ENCODE measurements at regions not wholly inside any gene's neighbourhood (a gene's known extent, or its start where the extent isn't known, plus 50 kb on each side); places are given as distances from the start of the nearest gene placed in this dataset.

DNA sequence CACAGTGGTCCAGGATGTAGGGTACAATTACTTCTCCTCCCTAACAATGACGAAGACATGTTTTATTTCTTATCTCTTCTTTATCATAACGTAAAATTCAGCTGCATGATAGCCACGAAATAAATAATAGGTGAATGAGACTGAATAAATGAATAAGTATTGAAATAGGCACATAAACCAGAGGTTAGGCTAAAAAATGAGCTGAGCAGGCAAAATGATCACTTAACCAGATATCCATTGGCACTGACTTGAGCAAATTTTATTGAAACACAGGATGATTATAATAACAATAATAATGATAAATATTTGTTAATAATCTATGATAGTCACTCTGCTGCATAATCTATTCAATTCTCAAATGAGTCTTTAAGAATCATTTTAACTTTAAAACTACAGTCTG is 506.9 kb upstream of the ZNF804A start:
- TF ChIP-seq, protein P1, sequence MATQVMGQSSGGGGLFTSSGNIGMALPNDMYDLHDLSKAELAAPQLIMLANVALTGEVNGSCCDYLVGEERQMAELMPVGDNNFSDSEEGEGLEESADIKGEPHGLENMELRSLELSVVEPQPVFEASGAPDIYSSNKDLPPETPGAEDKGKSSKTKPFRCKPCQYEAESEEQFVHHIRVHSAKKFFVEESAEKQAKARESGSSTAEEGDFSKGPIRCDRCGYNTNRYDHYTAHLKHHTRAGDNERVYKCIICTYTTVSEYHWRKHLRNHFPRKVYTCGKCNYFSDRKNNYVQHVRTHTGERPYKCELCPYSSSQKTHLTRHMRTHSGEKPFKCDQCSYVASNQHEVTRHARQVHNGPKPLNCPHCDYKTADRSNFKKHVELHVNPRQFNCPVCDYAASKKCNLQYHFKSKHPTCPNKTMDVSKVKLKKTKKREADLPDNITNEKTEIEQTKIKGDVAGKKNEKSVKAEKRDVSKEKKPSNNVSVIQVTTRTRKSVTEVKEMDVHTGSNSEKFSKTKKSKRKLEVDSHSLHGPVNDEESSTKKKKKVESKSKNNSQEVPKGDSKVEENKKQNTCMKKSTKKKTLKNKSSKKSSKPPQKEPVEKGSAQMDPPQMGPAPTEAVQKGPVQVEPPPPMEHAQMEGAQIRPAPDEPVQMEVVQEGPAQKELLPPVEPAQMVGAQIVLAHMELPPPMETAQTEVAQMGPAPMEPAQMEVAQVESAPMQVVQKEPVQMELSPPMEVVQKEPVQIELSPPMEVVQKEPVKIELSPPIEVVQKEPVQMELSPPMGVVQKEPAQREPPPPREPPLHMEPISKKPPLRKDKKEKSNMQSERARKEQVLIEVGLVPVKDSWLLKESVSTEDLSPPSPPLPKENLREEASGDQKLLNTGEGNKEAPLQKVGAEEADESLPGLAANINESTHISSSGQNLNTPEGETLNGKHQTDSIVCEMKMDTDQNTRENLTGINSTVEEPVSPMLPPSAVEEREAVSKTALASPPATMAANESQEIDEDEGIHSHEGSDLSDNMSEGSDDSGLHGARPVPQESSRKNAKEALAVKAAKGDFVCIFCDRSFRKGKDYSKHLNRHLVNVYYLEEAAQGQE (IDR thresholded peaks at IDR 0.05; ENCODE audit: low read depth): no peak
- TF ChIP-seq, protein P2, sequence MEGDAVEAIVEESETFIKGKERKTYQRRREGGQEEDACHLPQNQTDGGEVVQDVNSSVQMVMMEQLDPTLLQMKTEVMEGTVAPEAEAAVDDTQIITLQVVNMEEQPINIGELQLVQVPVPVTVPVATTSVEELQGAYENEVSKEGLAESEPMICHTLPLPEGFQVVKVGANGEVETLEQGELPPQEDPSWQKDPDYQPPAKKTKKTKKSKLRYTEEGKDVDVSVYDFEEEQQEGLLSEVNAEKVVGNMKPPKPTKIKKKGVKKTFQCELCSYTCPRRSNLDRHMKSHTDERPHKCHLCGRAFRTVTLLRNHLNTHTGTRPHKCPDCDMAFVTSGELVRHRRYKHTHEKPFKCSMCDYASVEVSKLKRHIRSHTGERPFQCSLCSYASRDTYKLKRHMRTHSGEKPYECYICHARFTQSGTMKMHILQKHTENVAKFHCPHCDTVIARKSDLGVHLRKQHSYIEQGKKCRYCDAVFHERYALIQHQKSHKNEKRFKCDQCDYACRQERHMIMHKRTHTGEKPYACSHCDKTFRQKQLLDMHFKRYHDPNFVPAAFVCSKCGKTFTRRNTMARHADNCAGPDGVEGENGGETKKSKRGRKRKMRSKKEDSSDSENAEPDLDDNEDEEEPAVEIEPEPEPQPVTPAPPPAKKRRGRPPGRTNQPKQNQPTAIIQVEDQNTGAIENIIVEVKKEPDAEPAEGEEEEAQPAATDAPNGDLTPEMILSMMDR (IDR thresholded peaks at IDR 0.05 in 2 of 3, conservative IDR thresholded peaks at IDR 0.05 in 1 of 3; ENCODE audit: borderline replicate concordance in 1 of 3, insufficient read depth in 1 of 3, low read depth in 2 of 3, low read length in 2 of 3): no peak
- no peak for TF ChIP-seq EZH2 (IDR thresholded peaks at IDR 0.05)
- no peak for TF ChIP-seq SP1 (IDR thresholded peaks at IDR 0.05; ENCODE audit: low read depth)
- no peak for TF ChIP-seq POLR2AphosphoS5 (IDR thresholded peaks at IDR 0.05; ENCODE audit: low read depth, low read length)
- TF ChIP-seq RAD21 (IDR thresholded peaks at IDR 0.05; ENCODE audit: low read depth): no peak
- no peak for TF ChIP-seq JUND (IDR thresholded peaks at IDR 0.05)
- no peak for TF ChIP-seq POLR2A (IDR thresholded peaks at IDR 0.05; ENCODE audit: borderline replicate concordance, extremely low read depth, insufficient read depth, insufficient read length)
- TF ChIP-seq TCF7L2 (IDR thresholded peaks at IDR 0.05; ENCODE audit: borderline replicate concordance, extremely low read depth, insufficient read depth, insufficient read length): no peak
- no peak for TF ChIP-seq EZH2phosphoT487 (IDR thresholded peaks at IDR 0.05; ENCODE audit: borderline replicate concordance)
